PC-9 (cell line): ENCODE measurements at regions not wholly inside any gene's neighbourhood (a gene's known extent, or its start where the extent isn't known, plus 50 kb on each side); places are given as distances from the start of the nearest gene placed in this dataset.

ENCODE experiments used
- BruUV-seq: library from RNA; stranded (reverse); fragments of 400-500 nt; replicated peaks from 2 replicates; lab custom pipeline; 2021; lab: Mats Ljungman, UMichigan
- CTCF ChIA-PET: fragments of 300-600 bp; sonication (Branson Sonifier 250); formaldehyde crosslinking; loops from one replicate; lab custom pipeline; 2022; ENCODE audit warnings: antibody characterized with exemption; lab: Charles Lee
- POLR2A ChIA-PET: fragments of 300-600 bp; sonication (Branson Sonifier 250); formaldehyde crosslinking; loops from one replicate; lab custom pipeline; 2022; ENCODE audit warnings: antibody characterized with exemption; ENCODE audit not compliant: unreplicated experiment; lab: Charles Lee
- DNase-seq, 2 experiments: peaks; one replicate each; pipeline versions ENCODE4 v3.0.0 to v3.0.0-alpha.2; 2015 to 2022; ENCODE audit warnings: mixed read lengths in 1 of 2
- H2AFZ ChIP-seq: fragments of 200-600 bp; sonication (generic); 2 replicates; pipeline ENCODE4 v1.8.1; 2017; ENCODE audit warnings: antibody characterized with exemption
- H3F3A ChIP-seq: fragments of 200-600 bp; sonication (generic); 2 replicates; pipeline ENCODE4 v1.8.1; 2017; ENCODE audit warnings: antibody characterized with exemption, mild to moderate bottlenecking, low read depth; ENCODE audit not compliant: insufficient read depth
- H3K27ac ChIP-seq: fragments of 200-600 bp; sonication (generic); 2 replicates; pipeline ENCODE4 v1.6.1; 2016; ENCODE audit warnings: mixed run types
- H3K27me3 ChIP-seq: fragments of 200-600 bp; sonication (generic); 2 replicates; pipeline ENCODE4 v1.6.1; 2016; ENCODE audit warnings: low read depth, mixed run types; ENCODE audit not compliant: insufficient read depth
- H3K36me3 ChIP-seq: fragments of 200-600 bp; sonication (generic); 2 replicates; pipeline ENCODE4 v1.6.1; 2016; ENCODE audit warnings: low read depth, mixed run types
- H3K4me1 ChIP-seq: fragments of 200-600 bp; sonication (generic); replicated peaks from 2 replicates; pipeline ENCODE4 v1.6.1; 2016; ENCODE audit warnings: mixed run types; ENCODE audit not compliant: insufficient read depth
- H3K4me2 ChIP-seq: fragments of 200-600 bp; sonication (generic); 2 replicates; pipeline ENCODE4 v1.6.1; 2017; ENCODE audit warnings: mixed run types
- H3K4me3 ChIP-seq: fragments of 200-600 bp; sonication (generic); 2 replicates; pipeline ENCODE4 v1.6.1; 2016; ENCODE audit warnings: mixed run types
- H3K79me2 ChIP-seq: fragments of 200-600 bp; sonication (generic); 2 replicates; pipeline ENCODE4 v1.6.1; 2017; ENCODE audit warnings: low read depth, mixed run types
- H3K9me2 ChIP-seq: fragments of 200-600 bp; sonication (generic); 2 replicates; pipeline ENCODE4 v1.8.1; 2017; ENCODE audit warnings: mild to moderate bottlenecking; ENCODE audit not compliant: insufficient read depth
- H3K9me3 ChIP-seq: fragments of 200-600 bp; sonication (generic); 2 replicates; pipeline ENCODE4 v1.8.1; 2016; ENCODE audit warnings: low read depth; ENCODE audit not compliant: insufficient read depth
- H4K20me1 ChIP-seq: fragments of 200-600 bp; sonication (generic); 2 replicates; pipeline ENCODE4 v1.8.1; 2017; ENCODE audit not compliant: insufficient read depth
- EZH2 ChIP-seq: fragments of 200-600 bp; sonication (generic); IDR thresholded peaks from 2 replicates; pipeline ENCODE4 v1.8.0; 2017; ENCODE audit warnings: antibody characterized with exemption, low read depth
- intact Hi-C: fragments of 100-400 bp; cut with micrococcal nuclease; formaldehyde crosslinking; loops from one replicate; pipeline ENCODE4 v1.10.0; 2022; ENCODE audit not compliant: unreplicated experiment
- TF ChIP-seq, protein P1 (sequence below): fragments of 200-600 bp; sonication (generic); conservative IDR thresholded peaks from 2 replicates; pipeline ENCODE4 v1.6.1; 2017; ENCODE audit warnings: mixed run types, antibody characterized with exemption, mild to moderate bottlenecking, moderate library complexity

DNA sequence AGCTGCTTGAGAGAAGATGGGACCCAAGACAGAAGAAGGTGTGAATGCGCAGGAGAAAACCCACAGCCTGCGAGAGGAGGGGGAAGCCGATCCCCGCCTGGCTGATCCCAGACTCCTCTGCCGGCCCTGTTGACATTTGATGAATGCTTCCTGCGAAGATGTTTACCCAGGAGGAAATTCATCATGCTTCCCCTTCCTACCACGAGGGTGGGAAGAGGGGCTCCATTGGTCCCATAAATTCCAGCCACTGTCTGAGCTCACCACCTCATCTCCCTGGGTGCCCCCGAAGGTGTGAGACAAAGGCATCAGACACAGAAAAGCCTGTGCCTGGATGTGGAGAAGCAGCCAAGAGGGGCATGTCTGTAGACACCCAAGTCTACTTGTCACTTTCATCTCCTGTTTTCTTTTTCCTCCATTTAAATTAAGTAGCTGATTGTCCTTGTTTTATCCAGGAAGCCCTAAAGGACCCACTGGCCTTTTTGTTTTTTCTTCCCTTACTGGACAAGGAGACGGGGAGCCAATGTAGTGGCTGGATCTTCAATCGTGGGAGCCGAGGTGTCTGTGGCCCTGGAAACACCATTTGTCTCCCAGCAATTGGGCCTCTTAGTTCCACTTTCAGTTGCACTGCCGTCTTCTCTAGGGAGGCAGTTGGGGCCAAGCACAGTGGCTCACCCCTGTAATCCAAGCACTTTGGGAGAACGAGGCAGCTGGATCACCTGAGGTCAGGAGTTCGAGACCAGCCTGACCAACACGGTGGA is 95.3 kb upstream of the HES1 start:
- no peaks in the 10 kb centered on the region for H4K20me1 ChIP-seq
- H3K9me2 ChIP-seq = no peaks in the 10 kb centered on the region
- H3K4me1 ChIP-seq = peaks cover 8% of the 10 kb centered on the region
- H3K79me2 ChIP-seq = no peaks in the 10 kb centered on the region
- intact Hi-C loops = no loop called here
- 0 out of 2 replicates have a peak, but pooled peaks cover 10% of the 10 kb centered on the region for H3F3A ChIP-seq
- POLR2A ChIA-PET = interaction anchor here (0.5 kb wide), 1 partner anchor 90 kb away, joined by 6 read pairs; no protein-coding TSS in a partner anchor
- no TSS peak for BruUV-seq
- DNase-seq = no peak
- H2AFZ ChIP-seq = no peak overlapping the region
- no peak overlapping the region for H3K4me3 ChIP-seq
- 0 out of 2 replicates have a peak, but pooled peaks cover 5% of the 10 kb centered on the region for H3K9me3 ChIP-seq
- no peaks in the 10 kb centered on the region for H3K36me3 ChIP-seq
- H3K27me3 ChIP-seq = no peaks in the 10 kb centered on the region
- no peak overlapping the region for H3K27ac ChIP-seq
- TF ChIP-seq EZH2 = no peak
- TF ChIP-seq, protein P1, sequence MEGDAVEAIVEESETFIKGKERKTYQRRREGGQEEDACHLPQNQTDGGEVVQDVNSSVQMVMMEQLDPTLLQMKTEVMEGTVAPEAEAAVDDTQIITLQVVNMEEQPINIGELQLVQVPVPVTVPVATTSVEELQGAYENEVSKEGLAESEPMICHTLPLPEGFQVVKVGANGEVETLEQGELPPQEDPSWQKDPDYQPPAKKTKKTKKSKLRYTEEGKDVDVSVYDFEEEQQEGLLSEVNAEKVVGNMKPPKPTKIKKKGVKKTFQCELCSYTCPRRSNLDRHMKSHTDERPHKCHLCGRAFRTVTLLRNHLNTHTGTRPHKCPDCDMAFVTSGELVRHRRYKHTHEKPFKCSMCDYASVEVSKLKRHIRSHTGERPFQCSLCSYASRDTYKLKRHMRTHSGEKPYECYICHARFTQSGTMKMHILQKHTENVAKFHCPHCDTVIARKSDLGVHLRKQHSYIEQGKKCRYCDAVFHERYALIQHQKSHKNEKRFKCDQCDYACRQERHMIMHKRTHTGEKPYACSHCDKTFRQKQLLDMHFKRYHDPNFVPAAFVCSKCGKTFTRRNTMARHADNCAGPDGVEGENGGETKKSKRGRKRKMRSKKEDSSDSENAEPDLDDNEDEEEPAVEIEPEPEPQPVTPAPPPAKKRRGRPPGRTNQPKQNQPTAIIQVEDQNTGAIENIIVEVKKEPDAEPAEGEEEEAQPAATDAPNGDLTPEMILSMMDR = no peak
- H3K4me2 ChIP-seq = no peak overlapping the region
- CTCF ChIA-PET = no interaction called here

DNA sequence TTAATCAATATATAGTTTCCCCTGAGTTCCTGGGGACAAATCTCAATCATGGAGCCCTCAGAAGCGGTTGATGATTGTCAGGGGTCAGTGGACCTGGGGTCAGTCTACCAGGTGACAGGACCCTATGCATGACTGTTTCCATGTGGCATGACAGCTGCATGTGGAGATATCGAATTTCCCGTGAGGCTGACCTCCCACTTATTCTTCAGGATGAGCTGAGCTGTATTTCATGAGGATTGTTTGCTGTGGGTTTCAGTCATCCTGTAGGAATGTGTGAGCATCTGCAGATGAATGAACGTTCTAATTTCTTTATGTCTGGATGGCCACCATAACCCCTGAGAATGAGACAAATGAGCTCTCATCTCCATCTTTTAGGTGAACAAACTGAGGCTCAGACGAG is 93.0 kb upstream of the HES1 start:
- Histone ChIP-seq H3K4me2 (no peak overlapping the region), H3K27me3 (no peaks in the 10 kb centered on the region), H3K9me3 (0 out of 2 replicates have a peak, but pooled peaks cover 5% of the 10 kb centered on the region), H3K4me1 (peaks cover 7% of the 10 kb centered on the region; the same call in 1 of the 2 replicates), H3K79me2 (no peaks in the 10 kb centered on the region), H3F3A (0 out of 2 replicates have a peak, but pooled peaks cover 10% of the 10 kb centered on the region), H3K4me3 (no peak overlapping the region), H3K36me3 (no peaks in the 10 kb centered on the region), H2AFZ (no peak overlapping the region), H4K20me1 (no peaks in the 10 kb centered on the region), H3K27ac (no peak overlapping the region), H3K9me2 (no peaks in the 10 kb centered on the region)
- no peak for DNase-seq
- POLR2A ChIA-PET = interaction anchor here (0.6 to 1.2 kb wide), 3 partner anchors 8 to 69 kb away, joined by 3 to 9 read pairs (median 4); no protein-coding TSS in a partner anchor
- intact Hi-C loops = no loop called here
- no TSS peak for BruUV-seq
- CTCF ChIA-PET = no interaction called here
- TF ChIP-seq, protein P1 = no peak
- no peak for TF ChIP-seq EZH2

DNA sequence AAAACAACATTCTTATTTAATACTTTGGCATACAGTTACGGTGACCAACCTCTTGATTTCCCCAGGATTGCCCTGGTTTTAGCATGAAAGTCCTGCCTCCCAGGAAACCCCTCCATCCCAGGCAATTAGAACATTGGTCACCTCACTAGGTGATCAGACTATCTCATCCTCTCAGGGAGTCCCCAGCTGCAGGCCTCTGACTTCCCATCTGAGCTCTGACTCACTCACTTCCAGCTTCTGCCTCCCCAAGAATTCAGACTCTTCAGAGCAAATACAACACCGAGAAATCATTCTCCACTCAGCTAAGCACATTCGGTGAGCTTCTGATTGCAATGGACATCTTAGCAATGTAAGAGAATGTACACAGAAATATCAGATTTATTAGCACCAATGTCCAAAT is 92.4 kb upstream of the HES1 start:
- Histone ChIP-seq H3K27ac (no peak overlapping the region), H3K79me2 (no peaks in the 10 kb centered on the region), H3F3A (0 out of 2 replicates have a peak, but pooled peaks cover 10% of the 10 kb centered on the region), H3K9me3 (0 out of 2 replicates have a peak, but pooled peaks cover 5% of the 10 kb centered on the region), H3K9me2 (no peaks in the 10 kb centered on the region), H4K20me1 (no peaks in the 10 kb centered on the region), H3K4me3 (no peak overlapping the region), H3K27me3 (no peaks in the 10 kb centered on the region), H2AFZ (no peak overlapping the region), H3K4me2 (no peak overlapping the region), H3K36me3 (no peaks in the 10 kb centered on the region), H3K4me1 (peaks cover 7% of the 10 kb centered on the region; the same call in 1 of the 2 replicates)
- DNase-seq = no peak
- no peak for TF ChIP-seq EZH2
- TF ChIP-seq, protein P1 = no peak
- intact Hi-C loops = no loop called here
- POLR2A ChIA-PET = interaction anchor here (0.6 to 1.2 kb wide), 3 partner anchors 8 to 69 kb away, joined by 3 to 9 read pairs (median 4); no protein-coding TSS in a partner anchor
- BruUV-seq = no TSS peak
- CTCF ChIA-PET = interaction anchor here (0.6 kb wide), 1 partner anchor 101 kb away, joined by 9 read pairs; no protein-coding TSS in a partner anchor
